GM12875 (cell line): ENCODE measurements at regions not wholly inside any gene's neighbourhood (a gene's known extent, or its start where the extent isn't known, plus 50 kb on each side); places are given as distances from the start of the nearest gene placed in this dataset.

Experiments used
- H3K4me3 ChIP-seq: one replicate; pipeline ENCODE4 v1.5.1; 2011; ENCODE audit warnings: low read depth, low read length, control low read depth
- CTCF ChIP-seq: IDR thresholded peaks from 2 replicates; pipeline ENCODE4 v1.5.1; 2011; ENCODE audit warnings: low read depth, mild to moderate bottlenecking, control low read depth, inconsistent platforms, low read length, moderate library complexity, borderline replicate concordance; ENCODE audit not compliant: insufficient read depth

- H3K4me3 ChIP-seq, result no peak overlapping the region
- TF ChIP-seq CTCF, result no peak
Observed at GRCh38 chr10:33093362-33093761, 135.3 kb upstream of the ITGB1 start.

- H3K4me3 ChIP-seq, result no peak overlapping the region
- no peak for TF ChIP-seq CTCF
Observed at GRCh38 chr10:33092596-33092995, 134.6 kb upstream of the ITGB1 start.

GRCh38 chr10:33091201-33091600 lies 133.2 kb upstream of the ITGB1 start:
- TF ChIP-seq CTCF, result no peak
- H3K4me3 ChIP-seq, result no peak overlapping the region

- no peak overlapping the region for H3K4me3 ChIP-seq
- TF ChIP-seq CTCF, result no peak
Observed at GRCh38 chr10:33088990-33089389, 131.0 kb upstream of the ITGB1 start.

- no peak overlapping the region for H3K4me3 ChIP-seq
- TF ChIP-seq CTCF, result no peak
Observed at GRCh38 chr10:33087922-33088321, 129.9 kb upstream of the ITGB1 start.

GRCh38 chr10:33087152-33087551 lies 129.1 kb upstream of the ITGB1 start:
- TF ChIP-seq CTCF, result no peak

GRCh38 chr10:33086100-33086499 lies 128.1 kb upstream of the ITGB1 start:
- no peak for TF ChIP-seq CTCF

More at GRCh38 chr10:33087152-33087551, 129.1 kb upstream of the ITGB1 start:
- H3K4me3 ChIP-seq, result no peak overlapping the region

More at GRCh38 chr10:33086100-33086499, 128.1 kb upstream of the ITGB1 start:
- H3K4me3 ChIP-seq, result no peak overlapping the region
